Right forelimb (tissue), 1 donor: ENCODE measurements at regions not wholly inside any gene's neighbourhood (a gene's known extent, or its start where the extent isn't known, plus 50 kb on each side); places are given as distances from the start of the nearest gene placed in this dataset.

Experiments
- DNase-seq: peaks from one replicate; pipeline ENCODE4 v3.0.0-alpha.2; 2018

GRCh38 chr1:81128079-81128478, 672.7 kb upstream of the ADGRL2 start:
- no peak for DNase-seq

- DNase-seq = no peak
Observed at GRCh38 chr1:81126989-81127581, 673.6 kb upstream of the ADGRL2 start.

GRCh38 chr1:81125672-81126071, 675.1 kb upstream of the ADGRL2 start:
- no peak for DNase-seq

- DNase-seq = no peak
Observed at GRCh38 chr1:81121306-81121705, 679.4 kb upstream of the ADGRL2 start.

GRCh38 chr1:81119319-81119718, 681.4 kb upstream of the ADGRL2 start:
- DNase-seq = no peak

- no peak for DNase-seq
Observed at GRCh38 chr1:81118550-81118949, 682.2 kb upstream of the ADGRL2 start.

GRCh38 chr1:81115422-81115821, 685.3 kb upstream of the ADGRL2 start:
- no peak for DNase-seq

- DNase-seq = no peak
Observed at GRCh38 chr1:81114191-81114590, 686.5 kb upstream of the ADGRL2 start.

GRCh38 chr1:81113688-81114087, 687.0 kb upstream of the ADGRL2 start:
- DNase-seq = no peak

- no peak for DNase-seq
Observed at GRCh38 chr1:81111818-81112217, 688.9 kb upstream of the ADGRL2 start.

- DNase-seq = no peak
Observed at GRCh38 chr1:81109038-81109437, 691.7 kb upstream of the ADGRL2 start.

- no peak for DNase-seq
Observed at GRCh38 chr1:81097860-81098259, 702.9 kb upstream of the ADGRL2 start.

GRCh38 chr1:81073580-81073979, 727.2 kb upstream of the ADGRL2 start:
- no peak for DNase-seq

- no peak for DNase-seq
Observed at GRCh38 chr1:81071969-81072753, 728.6 kb upstream of the ADGRL2 start.

- no peak for DNase-seq
Observed at GRCh38 chr1:81071072-81071858, 729.5 kb upstream of the ADGRL2 start.

GRCh38 chr1:81069856-81070255, 730.9 kb upstream of the ADGRL2 start:
- no peak for DNase-seq

GRCh38 chr1:81068726-81069125, 732.0 kb upstream of the ADGRL2 start:
- DNase-seq = no peak

- no peak for DNase-seq
Observed at GRCh38 chr1:81053826-81054225, 746.9 kb upstream of the ADGRL2 start.

- DNase-seq = no peak
Observed at GRCh38 chr1:81052162-81052561, 748.6 kb upstream of the ADGRL2 start.

GRCh38 chr1:81050390-81050789, 750.3 kb upstream of the ADGRL2 start:
- no peak for DNase-seq

- no peak for DNase-seq
Observed at GRCh38 chr1:81044708-81045107, 756.0 kb upstream of the ADGRL2 start.

GRCh38 chr1:81042225-81042624, 758.5 kb upstream of the ADGRL2 start:
- DNase-seq = no peak

- DNase-seq = no peak
Observed at GRCh38 chr1:81034291-81034690, 766.4 kb upstream of the ADGRL2 start.

- no peak for DNase-seq
Observed at GRCh38 chr1:81032973-81033425, 767.7 kb upstream of the ADGRL2 start.
